VCaP (cell line): ENCODE measurements at regions not wholly inside any gene's neighbourhood (a gene's known extent, or its start where the extent isn't known, plus 50 kb on each side); places are given as distances from the start of the nearest gene placed in this dataset.

ENCODE experiments used
- H3K27ac ChIP-seq: fragments of 450-650 bp; 2 replicates; pipeline ENCODE4 v1.5.1; 2017
- TF ChIP-seq, protein P1 (sequence below): fragments of 450-650 bp; conservative IDR thresholded peaks from 2 replicates; pipeline ENCODE4 v1.5.1; 2017; ENCODE audit warnings: mild to moderate bottlenecking, moderate library complexity

DNA sequence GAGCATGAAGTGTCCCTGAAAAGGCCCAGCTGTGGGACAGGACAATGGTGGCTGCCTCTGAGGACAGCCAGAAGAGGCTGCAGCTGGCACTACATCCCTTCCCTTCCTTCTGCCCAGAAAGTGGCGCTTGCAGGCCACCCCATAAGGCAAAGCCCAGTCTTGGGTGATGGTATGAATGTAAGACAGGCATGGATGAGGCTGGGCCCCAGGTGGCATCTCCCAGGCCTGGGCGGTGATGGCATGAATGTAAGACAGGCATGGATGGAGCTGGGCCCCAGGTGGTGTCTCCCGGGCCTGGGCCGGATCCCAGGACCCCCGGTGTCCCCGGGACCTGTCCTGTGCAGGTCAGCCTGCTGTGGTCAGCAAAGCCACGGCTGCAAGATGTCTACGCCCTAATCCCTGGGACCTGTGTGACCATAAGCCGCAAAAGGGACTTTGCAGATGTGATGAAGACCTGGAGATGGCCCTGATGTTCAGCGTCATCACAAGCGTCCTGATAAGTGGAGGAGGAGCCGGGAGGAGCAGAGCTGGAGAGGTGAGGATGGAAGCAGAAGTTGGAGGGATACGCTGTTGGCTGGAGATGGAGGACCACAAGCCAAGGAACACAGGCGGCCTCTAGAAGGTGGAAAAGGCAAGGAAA is 181.1 kb downstream of the CTTN start:
- H3K27ac ChIP-seq: no peak overlapping the region
- TF ChIP-seq, protein P1, sequence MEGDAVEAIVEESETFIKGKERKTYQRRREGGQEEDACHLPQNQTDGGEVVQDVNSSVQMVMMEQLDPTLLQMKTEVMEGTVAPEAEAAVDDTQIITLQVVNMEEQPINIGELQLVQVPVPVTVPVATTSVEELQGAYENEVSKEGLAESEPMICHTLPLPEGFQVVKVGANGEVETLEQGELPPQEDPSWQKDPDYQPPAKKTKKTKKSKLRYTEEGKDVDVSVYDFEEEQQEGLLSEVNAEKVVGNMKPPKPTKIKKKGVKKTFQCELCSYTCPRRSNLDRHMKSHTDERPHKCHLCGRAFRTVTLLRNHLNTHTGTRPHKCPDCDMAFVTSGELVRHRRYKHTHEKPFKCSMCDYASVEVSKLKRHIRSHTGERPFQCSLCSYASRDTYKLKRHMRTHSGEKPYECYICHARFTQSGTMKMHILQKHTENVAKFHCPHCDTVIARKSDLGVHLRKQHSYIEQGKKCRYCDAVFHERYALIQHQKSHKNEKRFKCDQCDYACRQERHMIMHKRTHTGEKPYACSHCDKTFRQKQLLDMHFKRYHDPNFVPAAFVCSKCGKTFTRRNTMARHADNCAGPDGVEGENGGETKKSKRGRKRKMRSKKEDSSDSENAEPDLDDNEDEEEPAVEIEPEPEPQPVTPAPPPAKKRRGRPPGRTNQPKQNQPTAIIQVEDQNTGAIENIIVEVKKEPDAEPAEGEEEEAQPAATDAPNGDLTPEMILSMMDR: no peak

DNA sequence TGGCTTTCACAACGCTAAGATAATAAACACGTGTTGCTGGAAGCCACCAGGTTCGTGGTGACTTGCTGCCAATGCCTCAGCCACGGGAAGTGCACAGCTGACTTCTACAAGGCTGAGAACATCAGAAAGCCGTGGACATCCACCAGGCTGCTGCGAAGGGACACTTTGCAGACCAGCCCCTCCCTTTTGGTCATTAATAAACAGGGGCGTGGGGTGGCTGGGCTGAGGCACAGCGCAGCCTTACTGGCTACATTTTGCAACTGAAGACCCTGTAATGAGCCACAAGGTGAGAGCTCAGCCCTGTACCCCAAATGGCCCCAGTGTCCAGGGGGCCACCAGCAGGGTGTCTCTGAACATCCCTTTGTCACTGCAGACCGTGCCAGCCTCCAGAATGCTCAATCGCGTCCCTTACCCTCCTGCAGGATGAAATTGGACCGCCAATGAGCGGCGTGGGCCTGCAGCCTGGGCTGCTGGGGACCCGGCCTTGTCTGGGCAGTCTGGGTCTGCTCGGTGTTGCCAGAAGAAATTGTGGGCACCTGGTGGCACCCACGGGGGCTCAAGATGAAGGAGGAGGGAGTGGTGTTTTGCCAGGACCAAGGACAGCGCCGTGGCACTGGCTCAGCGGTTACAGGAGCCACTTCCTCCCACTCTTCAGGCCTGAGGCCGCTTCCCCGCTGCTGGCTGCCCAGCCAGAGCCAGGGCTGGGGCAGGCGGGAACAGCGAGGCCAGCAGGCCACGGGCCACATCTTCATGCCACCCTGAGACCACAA is 181.9 kb downstream of the CTTN start:
- TF ChIP-seq, protein P1: no peak
- no peak overlapping the region for H3K27ac ChIP-seq

DNA sequence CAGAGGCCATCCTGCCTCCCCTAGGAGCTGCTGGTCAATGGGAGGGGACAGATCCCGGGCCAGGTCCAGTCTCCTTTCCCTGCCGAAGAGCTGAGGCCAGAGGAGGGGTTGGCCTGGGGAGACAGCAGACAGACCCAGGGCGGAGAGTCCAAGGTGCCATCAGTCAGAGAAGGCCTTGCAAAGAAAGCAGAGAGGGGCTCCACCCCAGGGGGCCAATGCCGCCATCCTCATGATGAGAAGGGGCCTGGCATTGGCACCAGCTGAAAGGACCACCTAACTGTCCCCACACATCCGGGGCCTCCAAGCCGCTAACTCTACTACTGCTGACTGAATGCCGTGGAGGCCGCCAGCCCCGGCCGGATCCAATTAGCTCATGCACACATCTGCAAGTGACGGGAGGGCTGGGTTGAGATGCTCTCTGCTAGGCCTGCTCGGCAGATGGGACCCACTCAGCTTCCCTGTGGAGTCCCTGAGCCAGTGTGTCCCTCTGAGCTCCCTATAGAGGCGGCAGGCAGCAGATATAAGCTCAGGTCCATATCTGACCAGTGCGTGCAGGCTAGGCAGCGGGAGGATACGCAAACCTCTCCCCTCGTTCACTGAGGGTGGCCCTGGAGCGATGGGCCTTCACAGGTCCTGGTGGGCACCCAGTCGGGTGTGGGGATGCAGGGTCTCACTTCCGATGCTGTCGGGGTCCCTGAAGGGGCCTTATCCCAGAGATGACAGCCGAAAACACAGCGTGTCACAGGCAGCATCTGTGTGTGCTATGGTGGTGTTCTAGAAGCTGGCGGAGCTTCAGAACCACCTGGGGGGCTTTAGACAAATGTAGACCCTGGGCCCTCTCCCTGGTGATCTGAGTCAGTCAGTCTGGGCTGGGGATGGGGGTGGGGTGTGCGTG is 183.9 kb downstream of the CTTN start:
- TF ChIP-seq, protein P1: no peak
- H3K27ac ChIP-seq: no peak overlapping the region

DNA sequence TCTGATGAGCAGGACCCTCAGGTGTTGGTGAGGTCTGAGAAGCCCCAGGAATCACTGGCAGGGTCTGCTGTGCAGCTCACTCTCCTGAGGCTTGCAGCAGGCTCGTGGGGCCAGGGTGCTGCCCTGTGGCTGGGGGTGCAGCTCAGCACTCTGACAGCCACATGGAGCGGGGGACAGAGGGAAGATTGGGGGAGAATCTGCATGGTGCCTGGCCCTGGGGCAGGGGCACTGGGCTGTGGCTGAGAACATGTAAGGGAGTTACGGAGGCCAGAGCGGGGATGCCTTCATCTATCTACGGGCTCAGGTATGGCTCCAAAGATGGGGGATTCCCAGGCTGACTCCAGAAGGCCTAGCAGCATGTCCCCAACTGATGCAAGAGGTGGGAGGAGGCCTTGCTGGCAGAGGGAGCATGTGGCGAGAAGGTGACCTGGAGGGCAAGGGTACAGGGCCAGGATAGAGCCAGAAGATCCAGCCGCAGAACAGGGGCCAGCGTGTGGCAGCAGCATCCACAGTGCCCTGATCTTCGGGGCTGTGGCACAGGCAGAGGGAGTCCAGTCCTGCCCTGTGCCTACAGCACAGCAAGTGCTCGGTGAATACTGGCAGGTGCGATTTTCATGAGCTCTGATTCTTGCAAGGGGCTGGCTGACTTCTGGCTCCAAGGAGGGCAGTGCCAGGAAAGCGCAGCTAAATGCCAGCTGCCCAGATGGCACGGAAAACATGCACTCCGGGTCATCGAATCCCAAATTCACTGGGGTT is 184.7 kb downstream of the CTTN start:
- TF ChIP-seq, protein P1: no peak
- no peak overlapping the region for H3K27ac ChIP-seq

DNA sequence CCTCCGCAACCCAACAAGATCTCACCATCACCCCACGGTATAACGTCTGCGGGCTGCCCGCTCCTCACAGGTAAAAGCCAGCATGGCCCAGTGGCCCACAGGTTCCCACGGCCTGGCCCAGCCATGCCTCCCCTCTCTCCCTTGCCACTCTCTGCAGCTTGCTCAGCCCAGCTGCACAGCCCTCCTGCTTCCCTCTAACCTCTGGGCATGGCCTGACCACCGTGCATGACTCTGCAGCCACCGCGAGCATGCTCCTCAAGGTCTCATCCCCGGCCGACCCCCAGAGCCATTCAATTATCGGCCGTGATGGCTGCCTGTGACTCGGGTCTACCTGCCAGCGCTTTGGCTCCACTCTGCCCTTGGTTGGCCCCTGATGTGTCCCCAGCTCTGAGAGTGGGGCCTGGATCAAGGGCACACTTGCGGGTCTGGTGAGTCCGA is 185.5 kb downstream of the CTTN start:
- TF ChIP-seq, protein P1: no peak
- H3K27ac ChIP-seq: no peak overlapping the region

DNA sequence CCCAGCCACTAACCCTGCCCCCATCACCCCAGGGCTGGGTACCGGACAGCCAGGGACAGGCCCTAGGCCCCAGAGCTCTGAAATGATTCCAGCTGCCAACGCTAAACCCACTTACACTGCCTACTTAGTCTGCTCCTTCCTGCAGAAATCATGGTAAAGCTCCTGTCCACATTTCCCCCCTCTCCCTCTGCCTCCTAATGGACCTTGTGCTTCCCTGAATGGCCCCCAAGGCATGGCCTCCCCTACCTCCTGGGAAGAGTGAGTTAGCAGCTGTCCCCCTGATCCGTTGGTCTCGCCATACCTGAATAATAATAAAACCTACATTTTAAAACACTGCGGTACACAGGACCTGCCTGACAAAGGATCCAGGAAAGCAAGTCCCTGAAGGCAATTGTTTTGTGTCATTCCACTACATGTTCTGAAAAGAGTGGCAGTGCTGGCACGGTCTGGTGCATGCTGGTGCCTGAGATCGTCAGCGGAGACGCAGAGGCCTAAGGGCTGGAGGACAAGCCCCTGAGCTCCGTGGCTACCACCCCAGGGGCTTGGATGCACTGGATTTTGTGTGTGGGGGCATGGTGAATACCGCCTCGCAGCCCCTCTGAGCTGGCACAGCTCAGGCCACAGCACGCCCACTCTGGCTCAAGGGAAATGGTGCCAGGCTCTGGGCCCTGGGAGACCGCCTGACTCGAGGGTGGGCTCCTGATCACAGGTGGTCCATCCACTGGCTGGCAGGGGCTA is 186.3 kb downstream of the CTTN start:
- TF ChIP-seq, protein P1: no peak
- H3K27ac ChIP-seq: no peak overlapping the region
